Fibroblast of lung (primary cell): ENCODE measurements at regions not wholly inside any gene's neighbourhood (a gene's known extent, or its start where the extent isn't known, plus 50 kb on each side); places are given as distances from the start of the nearest gene placed in this dataset.
A peak's percentile ranks its signal among the peaks of the same experiment; 100 is the strongest.

Experiments
- DNase-seq, 2 donors: peaks; one replicate each; pipeline versions ENCODE4 v3.0.0 to v3.0.0-alpha.2; 2010; ENCODE audit warnings: low read depth in 2 of 2
- H2AFZ ChIP-seq: 2 replicates; pipeline ENCODE4 v1.5.1; 2012; ENCODE audit warnings: low read length, control low read depth, inconsistent platforms
- H3K27ac ChIP-seq: 2 replicates; pipeline ENCODE4 v1.5.1; 2011; ENCODE audit warnings: low read length, control low read depth; ENCODE audit not compliant: insufficient read depth
- H3K27me3 ChIP-seq: 2 replicates; pipeline ENCODE4 v1.5.1; 2011; ENCODE audit warnings: mild to moderate bottlenecking, low read length; ENCODE audit not compliant: control insufficient read depth, insufficient read depth
- H3K36me3 ChIP-seq: 2 replicates; pipeline ENCODE4 v1.5.1; 2011; ENCODE audit warnings: low read length; ENCODE audit not compliant: control insufficient read depth, insufficient read depth
- H3K4me1 ChIP-seq: 2 replicates; pipeline ENCODE4 v1.5.1; 2011; ENCODE audit warnings: low read length; ENCODE audit not compliant: control insufficient read depth, insufficient read depth; ENCODE audit errors: extremely low read depth
- H3K4me2 ChIP-seq: 2 replicates; pipeline ENCODE4 v1.5.1; 2011; ENCODE audit warnings: low read length, control low read depth; ENCODE audit not compliant: insufficient read depth; ENCODE audit errors: extremely low read depth
- H3K4me3 ChIP-seq, 4 experiments: fragments of 200-600 bp in 1 of 4; sonication (generic) in 1 of 4; replicated peaks in 1 of 4; 2 replicates each; pipeline ENCODE4 v1.5.1; 2011 to 2016; ENCODE audit warnings: low read length in 4 of 4, low read depth in 3 of 4, mild to moderate bottlenecking in 3 of 4, control low read depth in 2 of 4, inconsistent platforms in 1 of 4, mixed read lengths in 1 of 4; ENCODE audit not compliant: insufficient read depth in 1 of 4; ENCODE audit errors: control extremely low read depth in 1 of 4
- H3K79me2 ChIP-seq: 2 replicates; pipeline ENCODE4 v1.5.1; 2012; ENCODE audit warnings: mild to moderate bottlenecking, low read length, inconsistent platforms; ENCODE audit not compliant: control insufficient read depth, insufficient read depth
- H3K9ac ChIP-seq: 2 replicates; pipeline ENCODE4 v1.5.1; 2011; ENCODE audit warnings: mild to moderate bottlenecking, low read length, control low read depth; ENCODE audit not compliant: insufficient read depth
- H3K9me3 ChIP-seq: 2 replicates; pipeline ENCODE4 v1.5.1; 2012; ENCODE audit warnings: low read depth, low read length; ENCODE audit not compliant: control insufficient read depth, insufficient read depth
- H4K20me1 ChIP-seq: 2 replicates; pipeline ENCODE4 v1.5.1; 2011; ENCODE audit warnings: low read length; ENCODE audit not compliant: control insufficient read depth, insufficient read depth; ENCODE audit errors: extremely low read depth
- EZH2 ChIP-seq: IDR thresholded peaks from 2 replicates; pipeline ENCODE4 v1.5.1; 2012; ENCODE audit warnings: low read length, control low read depth, mild to moderate bottlenecking; ENCODE audit errors: missing control alignments
- TF ChIP-seq, protein P1 (sequence below), 2 donors: IDR thresholded peaks in 1 of 2; conservative IDR thresholded peaks in 1 of 2; 1 replicate in 1 of 2; 2 replicates in 1 of 2; pipeline ENCODE4 v1.5.1; 2011 to 2012; ENCODE audit warnings: low read length in 2 of 2, control low read depth in 1 of 2, inconsistent platforms in 1 of 2, low read depth in 1 of 2, mild to moderate bottlenecking in 1 of 2

DNA sequence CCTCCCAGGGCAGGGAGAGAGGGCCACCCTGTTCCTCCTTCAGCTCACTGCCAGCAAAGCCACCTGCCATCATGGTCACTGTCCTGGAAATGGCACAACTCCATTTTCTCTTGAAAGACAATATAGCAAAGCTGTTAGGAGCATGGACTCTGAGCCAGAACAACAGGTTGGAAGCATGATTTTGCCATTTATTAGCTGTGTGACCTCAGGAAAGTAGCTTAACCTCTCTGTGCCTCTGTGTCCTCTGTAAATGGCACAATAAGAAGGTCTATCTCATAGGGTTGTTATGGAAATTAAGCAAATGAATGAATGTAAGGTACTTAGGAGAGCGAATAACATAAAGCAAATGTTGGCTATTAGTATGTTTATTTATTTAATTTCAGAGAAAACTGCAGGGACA lies 730.4 kb upstream of the ID2 start:
- peaks cover 2% of the 10 kb centered on the region for H3K27me3 ChIP-seq
- H3K36me3 ChIP-seq: no peaks in the 10 kb centered on the region
- H3K4me1 ChIP-seq: no peaks in the 10 kb centered on the region
- no peak overlapping the region for H2AFZ ChIP-seq
- H3K4me3 ChIP-seq: no peak overlapping the region
- no peak overlapping the region for H3K27ac ChIP-seq
- no peak overlapping the region for H3K4me2 ChIP-seq
- H3K79me2 ChIP-seq: no peaks in the 10 kb centered on the region
- no peak for TF ChIP-seq EZH2
- TF ChIP-seq, protein P1, sequence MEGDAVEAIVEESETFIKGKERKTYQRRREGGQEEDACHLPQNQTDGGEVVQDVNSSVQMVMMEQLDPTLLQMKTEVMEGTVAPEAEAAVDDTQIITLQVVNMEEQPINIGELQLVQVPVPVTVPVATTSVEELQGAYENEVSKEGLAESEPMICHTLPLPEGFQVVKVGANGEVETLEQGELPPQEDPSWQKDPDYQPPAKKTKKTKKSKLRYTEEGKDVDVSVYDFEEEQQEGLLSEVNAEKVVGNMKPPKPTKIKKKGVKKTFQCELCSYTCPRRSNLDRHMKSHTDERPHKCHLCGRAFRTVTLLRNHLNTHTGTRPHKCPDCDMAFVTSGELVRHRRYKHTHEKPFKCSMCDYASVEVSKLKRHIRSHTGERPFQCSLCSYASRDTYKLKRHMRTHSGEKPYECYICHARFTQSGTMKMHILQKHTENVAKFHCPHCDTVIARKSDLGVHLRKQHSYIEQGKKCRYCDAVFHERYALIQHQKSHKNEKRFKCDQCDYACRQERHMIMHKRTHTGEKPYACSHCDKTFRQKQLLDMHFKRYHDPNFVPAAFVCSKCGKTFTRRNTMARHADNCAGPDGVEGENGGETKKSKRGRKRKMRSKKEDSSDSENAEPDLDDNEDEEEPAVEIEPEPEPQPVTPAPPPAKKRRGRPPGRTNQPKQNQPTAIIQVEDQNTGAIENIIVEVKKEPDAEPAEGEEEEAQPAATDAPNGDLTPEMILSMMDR (conservative IDR thresholded peaks at IDR 0.05 in 1 of 2, IDR thresholded peaks at IDR 0.05 in 1 of 2; ENCODE audit: low read depth in 1 of 2, low read length in 2 of 2): no peak
- H3K9ac ChIP-seq: no peak overlapping the region
- no peak for DNase-seq
- no peaks in the 10 kb centered on the region for H3K9me3 ChIP-seq
- H4K20me1 ChIP-seq: no peaks in the 10 kb centered on the region

DNA sequence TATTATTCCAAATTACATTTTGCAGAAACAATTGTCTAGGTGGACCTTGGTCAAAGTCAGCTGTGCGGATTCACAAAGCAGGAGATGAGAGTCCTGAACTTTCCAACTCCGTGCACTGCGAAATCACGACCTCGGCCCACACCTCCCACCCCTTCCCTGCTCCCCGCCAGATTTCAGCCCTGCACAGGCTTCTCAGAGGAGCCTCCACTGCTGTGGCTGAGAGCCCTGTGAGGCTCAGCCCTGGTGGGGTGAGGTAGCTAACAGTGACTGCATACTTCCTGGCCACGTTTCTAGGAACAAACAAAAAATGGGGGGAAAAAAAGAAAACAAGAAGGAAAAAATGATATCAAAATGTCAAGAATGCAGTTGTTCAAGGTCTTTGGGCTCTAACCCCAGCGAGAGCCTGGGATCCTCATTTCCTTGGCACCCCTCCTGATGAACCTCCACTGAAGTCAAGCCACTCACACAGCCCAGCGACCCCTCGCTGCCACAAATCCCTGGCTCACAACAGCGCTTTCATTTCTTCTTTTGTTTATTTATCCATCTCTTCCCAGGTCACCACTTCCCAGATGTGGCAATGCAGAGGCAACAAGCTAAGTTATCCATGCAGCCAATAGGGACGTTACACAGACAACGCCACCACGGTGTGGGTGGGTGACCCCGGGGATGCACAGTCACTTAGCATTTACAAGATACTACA lies 729.7 kb upstream of the ID2 start:
- H2AFZ ChIP-seq: no peak overlapping the region

DNA sequence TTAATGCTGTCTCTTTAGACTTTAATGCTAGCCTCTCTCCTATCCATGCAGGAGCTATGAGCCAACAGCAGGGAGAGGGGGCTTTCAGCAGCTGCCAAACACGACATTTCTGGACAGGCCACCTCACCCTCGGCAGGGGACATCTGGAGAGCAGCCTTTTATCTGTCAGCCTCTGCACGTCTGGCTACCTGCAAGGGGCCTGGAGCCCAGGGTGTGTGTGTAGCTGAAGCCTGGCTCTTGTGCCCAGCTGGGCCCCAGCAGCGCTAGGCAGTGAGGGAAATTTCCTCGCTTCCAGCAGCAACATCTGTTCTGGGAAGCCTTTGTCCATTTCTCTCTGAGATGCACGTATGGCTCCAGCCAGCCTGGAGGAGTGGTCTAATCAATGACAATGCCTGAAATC lies 728.7 kb upstream of the ID2 start:
- peaks cover 2% of the 10 kb centered on the region for H3K27me3 ChIP-seq
- H3K9me3 ChIP-seq: no peaks in the 10 kb centered on the region
- H3K79me2 ChIP-seq: no peaks in the 10 kb centered on the region
- no peak overlapping the region for H3K4me3 ChIP-seq
- H3K27ac ChIP-seq: no peak overlapping the region
- no peaks in the 10 kb centered on the region for H4K20me1 ChIP-seq
- no peaks in the 10 kb centered on the region for H3K36me3 ChIP-seq
- H3K4me2 ChIP-seq: no peak overlapping the region
- H3K4me1 ChIP-seq: no peaks in the 10 kb centered on the region
- TF ChIP-seq, protein P1 (conservative IDR thresholded peaks at IDR 0.05 in 1 of 2, IDR thresholded peaks at IDR 0.05 in 1 of 2; ENCODE audit: low read depth in 1 of 2, low read length in 2 of 2): no peak
- no peak for TF ChIP-seq EZH2
- no peak for DNase-seq
- no peak overlapping the region for H2AFZ ChIP-seq
- H3K9ac ChIP-seq: no peak overlapping the region

More for the DNA sequence above, 729.7 kb upstream of the ID2 start:
- Histone ChIP-seq H3K36me3 (no peaks in the 10 kb centered on the region), H3K27me3 (peaks cover 2% of the 10 kb centered on the region), H3K27ac (no peak overlapping the region), H3K9me3 (no peaks in the 10 kb centered on the region), H3K79me2 (no peaks in the 10 kb centered on the region), H3K9ac (no peak overlapping the region), H3K4me3 (no peak overlapping the region), H3K4me2 (peak overlapping the region; percentile 4), H3K4me1 (no peaks in the 10 kb centered on the region), H4K20me1 (no peaks in the 10 kb centered on the region)
- TF ChIP-seq EZH2: no peak
- TF ChIP-seq, protein P1 (conservative IDR thresholded peaks at IDR 0.05 in 1 of 2, IDR thresholded peaks at IDR 0.05 in 1 of 2; ENCODE audit: low read depth in 1 of 2, low read length in 2 of 2): peak in 1 of 2 donors; percentile 17
- peak in 1 of 2 donors; percentile 42 for DNase-seq
